HG02642 (cell line): ENCODE measurements at regions not wholly inside any gene's neighbourhood (a gene's known extent, or its start where the extent isn't known, plus 50 kb on each side); places are given as distances from the start of the nearest gene placed in this dataset.

Experiments used
- ATAC-seq: cut with Tn5 transposase; IDR thresholded peaks from one replicate; pipeline ENCODE4 v1.9.1; 2021; ENCODE audit warnings: mild to moderate bottlenecking; ENCODE audit not compliant: unreplicated experiment, poor library complexity

DNA sequence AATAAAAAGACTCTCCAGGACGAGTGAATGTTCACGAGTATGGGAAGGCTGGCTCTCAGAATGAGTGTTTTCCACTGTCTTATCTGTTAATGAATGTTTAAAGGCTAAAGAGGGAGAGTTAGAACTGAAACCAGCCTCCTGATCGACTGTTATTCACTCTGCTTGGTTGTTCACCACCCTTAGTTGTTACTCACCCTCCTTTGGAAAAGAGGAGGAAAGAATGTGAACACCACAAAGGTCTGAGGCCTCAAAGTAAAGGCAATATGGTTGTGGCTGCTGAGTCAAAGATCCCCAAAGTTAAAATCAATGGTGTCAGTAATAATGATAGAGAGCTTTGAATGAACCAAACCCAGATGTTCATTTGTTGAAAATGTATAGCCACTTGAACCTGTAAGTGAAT lies 1793.2 kb upstream of the PCDH20 start:
- ATAC-seq: no peak

DNA sequence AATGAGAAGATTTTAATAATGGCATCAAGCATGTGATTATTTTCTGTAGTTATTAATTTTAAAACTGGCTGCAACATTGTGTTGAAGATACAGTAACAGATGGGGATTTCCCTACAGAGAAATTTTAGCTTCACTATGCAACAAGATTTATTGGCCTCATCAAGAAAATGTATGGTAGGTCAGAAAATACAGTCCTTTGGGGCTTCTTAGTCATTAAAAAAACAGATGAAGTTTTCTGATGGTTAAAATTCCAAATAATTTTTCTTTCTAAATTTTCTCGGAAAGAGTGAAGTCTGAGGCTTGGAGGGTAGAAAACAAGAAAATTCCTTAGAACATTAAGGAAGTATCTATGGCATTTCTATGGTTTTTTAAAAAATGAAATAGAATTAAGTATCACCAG lies 1790.8 kb upstream of the PCDH20 start:
- ATAC-seq: no peak

DNA sequence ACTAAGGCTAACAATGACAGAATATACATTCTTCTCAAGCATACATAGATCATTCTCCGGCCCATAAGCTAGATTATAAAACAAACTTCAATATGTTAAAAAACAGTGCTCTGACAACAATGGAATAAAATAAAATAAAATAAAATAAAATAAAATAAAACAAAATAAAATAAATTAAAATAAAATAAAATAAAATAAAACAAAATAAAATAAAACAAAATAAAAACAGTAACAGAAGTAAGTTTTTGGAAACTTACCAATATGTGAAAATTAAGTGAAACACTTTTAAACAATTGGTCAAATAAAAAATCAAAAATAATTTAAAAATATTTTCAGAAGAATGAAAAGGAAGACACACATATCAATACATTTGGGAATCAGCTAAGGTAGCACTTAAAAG lies 1785.8 kb upstream of the PCDH20 start:
- no peak for ATAC-seq

DNA sequence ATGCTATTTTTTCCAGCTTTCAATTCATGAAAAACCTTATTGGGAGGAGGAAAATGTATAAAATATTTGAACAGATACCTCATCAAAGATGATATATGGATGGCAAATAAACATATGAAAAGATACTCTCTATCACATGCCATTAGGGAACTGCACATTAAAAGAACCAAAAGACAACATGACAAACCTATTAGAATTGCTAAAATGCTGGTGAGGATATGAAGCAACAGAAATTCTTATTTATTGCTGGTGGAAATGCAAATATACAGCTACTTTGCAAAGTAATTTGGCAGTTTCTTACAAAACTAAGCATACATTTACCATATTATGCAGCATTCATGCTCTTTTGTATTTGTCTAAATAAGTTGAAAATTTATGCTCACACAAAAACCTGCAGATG lies 1783.9 kb upstream of the PCDH20 start:
- no peak for ATAC-seq

DNA sequence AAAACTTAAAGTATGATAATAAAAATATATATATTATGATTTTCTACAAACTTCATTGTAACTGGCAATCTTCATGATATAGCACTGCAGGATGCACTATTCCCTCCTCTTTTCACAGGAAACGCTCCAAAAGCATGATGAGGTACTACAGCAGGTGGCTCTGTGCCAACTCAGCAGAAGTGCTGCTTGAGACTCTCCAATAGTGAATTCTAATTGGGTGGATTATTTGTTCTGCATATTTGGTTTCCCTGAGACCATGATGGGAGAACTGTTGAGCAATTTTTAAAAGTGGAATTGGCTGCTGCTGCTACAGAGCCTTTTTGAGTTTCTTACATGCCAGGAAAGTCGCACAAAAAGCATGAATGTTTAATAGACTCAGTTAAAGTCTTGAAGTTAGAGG lies 1782.4 kb upstream of the PCDH20 start:
- no peak for ATAC-seq

DNA sequence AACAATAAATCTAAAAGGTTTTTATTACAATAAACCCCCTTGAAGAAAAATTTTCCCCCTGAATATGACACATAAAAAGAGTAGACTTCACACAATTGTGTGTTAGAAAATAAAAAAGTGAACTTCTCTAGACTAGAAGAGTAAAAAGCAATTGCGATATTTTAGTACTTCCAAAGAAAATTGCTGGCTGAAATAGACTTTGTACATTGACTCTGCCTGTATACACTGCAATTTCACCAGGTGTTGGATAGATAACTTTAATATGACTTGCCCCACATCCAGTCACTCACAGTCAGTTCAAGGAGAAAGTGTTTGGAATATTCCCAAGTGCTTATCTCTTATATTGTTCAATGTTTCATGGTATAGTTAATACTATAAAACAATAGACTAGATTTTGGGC lies 1780.1 kb upstream of the PCDH20 start:
- no peak for ATAC-seq

DNA sequence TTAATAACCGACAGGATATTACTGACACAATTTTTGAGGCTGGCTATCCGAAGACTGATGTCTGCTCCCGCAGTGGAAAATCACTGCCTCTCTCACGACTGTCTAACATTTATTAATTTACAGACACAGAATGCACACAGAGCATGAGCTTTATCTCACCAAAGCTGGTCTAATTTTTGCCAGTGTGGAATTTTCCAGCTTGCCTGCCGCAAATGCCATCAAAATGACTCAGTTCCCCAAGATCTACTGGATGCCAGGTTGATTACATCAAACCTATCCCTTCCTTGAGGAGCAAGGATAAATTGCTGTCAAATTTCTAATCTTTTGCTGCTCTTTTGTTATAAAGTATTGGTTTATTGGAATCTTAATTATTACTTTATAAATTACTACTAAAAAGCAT lies 1775.1 kb upstream of the PCDH20 start:
- ATAC-seq: no peak

DNA sequence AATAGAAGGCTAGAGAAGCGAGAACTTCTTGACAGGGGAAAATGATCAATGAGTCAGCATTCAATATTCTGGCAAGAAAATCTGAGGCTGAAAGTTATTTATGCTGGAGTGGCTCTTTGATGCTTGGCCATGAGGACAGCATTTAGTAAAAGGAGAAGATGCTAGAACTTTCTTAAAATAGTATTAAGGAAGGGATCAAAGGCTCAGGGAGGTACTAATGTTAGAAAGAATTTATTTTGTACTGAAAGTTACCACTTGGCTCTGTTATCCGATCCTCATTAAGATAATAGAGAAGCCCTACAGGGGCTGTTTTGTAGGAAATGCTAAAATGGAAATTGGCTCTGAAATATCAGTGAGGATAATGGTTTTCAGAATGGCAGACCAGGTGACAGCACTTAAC lies 1774.6 kb upstream of the PCDH20 start:
- ATAC-seq: no peak

DNA sequence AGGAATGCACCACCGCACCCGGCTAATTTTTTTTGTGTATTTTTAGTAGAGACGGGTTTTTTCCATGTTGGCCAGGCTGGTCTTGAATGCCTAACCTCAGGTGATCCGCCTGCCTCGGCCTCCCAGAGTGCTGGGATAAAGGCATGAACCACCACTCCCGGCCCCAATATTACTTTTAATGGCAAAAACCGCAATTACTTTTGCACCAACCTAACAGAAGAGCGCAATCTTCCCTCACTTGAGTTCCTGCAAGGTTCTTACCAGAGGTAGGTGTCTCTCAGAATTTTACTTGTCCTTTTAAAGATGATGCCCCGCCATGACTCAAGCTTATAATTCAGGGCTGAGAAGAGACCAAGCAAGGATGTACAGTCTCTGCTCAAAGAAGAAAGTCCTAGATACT lies 1774.1 kb upstream of the PCDH20 start:
- no peak for ATAC-seq

DNA sequence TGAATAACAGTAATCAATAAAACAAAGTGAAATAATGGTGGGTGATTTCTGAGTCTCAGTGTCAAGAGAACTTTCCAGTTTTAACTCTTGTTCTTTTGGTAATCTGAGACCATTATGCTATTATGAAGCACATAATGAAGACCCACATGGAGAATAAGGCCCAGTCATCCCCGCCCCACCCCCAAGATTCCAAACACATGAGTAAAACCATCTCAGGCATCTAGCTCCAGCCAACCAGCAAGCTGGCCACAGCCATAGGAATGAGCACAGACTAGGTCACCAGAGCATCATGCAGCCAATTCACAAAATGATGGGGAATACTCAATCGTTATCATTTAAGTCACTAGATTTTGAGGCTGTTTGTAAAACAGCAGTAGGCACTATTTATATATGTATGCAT lies 1769.0 kb upstream of the PCDH20 start:
- no peak for ATAC-seq

DNA sequence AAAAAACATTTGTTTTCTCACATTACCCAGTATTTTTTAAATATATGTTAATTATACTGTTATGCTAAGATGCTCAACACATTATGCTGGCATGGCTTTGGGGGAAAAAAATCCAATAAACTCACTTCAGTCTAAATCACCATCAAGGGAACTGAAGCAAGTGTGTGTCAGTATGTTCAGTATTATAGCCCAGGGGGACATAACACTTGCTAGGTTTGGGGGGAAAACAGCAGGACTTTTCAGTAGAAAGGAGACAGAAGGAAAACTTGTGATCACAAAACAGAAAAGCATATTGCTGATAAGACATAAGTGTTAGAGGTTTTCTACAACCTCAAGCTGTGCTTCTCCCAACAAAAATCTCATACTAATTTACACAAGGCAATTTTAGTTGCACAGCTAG lies 1759.9 kb upstream of the PCDH20 start:
- no peak for ATAC-seq

DNA sequence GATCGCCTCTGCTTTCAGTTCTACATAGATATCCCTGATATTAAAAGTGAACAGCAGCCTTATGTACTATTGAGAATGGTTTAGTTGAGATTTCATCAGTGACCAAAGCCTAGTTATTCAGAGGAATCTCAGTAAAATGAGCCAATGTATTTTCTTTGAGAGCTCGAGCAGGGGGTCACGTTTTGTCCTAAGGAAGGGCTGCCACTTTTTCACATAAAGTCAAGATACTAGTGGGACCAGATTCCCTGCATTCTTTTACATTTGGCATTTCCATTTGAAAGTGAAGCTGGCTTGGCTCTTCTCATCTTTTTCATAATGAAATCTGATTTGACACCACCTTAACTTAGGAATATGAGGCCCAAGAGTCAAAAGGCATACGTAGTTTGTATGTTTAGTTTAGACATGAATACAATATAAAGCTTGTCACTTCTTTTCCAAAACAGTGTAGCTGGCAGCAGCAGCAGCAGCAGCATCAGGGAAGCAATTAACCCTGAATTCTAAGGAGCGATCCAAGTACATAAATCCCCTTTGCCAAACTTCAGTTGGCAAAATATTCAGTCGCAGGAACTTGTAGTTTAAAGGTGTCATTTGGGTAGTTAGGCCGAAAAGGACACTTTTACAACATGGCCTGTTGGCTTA lies 1752.2 kb upstream of the PCDH20 start:
- ATAC-seq: no peak

DNA sequence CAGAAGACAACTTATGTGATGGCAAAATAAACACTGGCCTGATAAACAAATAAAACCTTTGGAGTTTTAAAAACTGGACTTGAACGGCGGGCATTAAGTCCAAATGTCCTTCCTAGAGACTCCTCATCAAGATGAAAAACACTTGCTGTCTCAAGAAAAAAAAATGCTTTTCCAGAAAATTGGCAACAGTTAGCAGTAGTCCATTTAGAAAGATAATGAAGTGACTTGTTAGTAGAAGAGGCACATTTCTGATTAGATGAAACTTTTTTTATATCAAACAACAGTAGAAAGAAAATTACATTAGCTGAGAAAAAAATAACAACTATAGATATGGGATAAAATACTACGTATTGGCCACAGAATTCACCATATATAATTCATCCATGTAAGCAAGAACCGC lies 1750.7 kb upstream of the PCDH20 start:
- no peak for ATAC-seq

DNA sequence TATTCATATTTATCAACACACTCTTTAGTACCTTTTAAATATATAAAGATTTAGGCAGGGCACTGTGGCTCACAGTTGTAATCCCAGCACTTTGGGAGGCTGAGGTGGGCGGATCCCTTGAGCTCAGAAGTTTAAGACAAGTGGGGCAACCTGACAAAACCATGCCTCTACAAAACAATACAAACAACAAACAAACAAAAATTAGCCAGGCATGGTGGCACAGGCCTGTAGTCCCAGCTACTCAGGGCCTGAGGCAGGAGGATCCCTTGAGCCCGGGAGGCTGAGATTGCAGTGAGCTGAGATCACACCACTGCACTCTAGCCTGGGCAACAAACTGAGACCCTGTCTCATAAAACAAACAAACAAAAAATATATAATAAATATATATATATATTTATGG lies 1748.3 kb upstream of the PCDH20 start:
- no peak for ATAC-seq

DNA sequence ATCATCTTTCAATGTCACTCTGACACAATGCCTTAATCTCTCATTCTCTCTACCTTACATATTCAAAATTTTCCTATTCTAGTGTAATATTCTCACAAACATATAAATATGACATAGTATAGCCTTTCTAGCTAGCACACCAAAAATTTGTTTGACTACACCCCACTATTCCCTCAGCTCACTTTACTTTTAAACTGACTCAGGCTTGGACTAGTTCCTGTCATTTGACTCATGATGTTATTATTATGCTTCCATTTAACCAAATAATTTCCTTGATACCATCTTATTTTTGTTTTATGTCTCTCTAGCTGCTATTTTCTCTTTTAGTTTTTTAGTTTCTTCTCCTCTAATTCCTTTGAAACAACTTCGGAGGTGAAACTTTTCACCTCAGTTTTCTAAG lies 1745.6 kb upstream of the PCDH20 start:
- ATAC-seq: no peak

DNA sequence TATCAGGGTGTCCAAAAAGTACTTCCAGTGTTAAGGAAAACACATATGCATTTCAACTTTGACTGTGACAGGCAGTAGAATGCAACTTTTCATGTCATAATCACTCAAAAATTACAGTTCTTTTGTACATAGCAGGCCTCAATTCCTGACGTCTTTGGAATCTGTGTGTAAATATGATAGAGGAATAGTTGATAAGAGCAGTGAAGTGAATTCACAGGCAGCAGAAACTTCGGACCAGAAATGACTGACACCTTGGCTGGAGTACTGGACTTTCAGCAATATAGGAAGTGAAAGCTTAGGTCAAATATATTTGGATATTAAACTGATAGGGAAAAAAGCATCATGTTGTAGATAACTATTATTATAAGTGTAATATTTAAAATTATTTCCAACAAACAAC lies 1741.2 kb upstream of the PCDH20 start:
- ATAC-seq: no peak

DNA sequence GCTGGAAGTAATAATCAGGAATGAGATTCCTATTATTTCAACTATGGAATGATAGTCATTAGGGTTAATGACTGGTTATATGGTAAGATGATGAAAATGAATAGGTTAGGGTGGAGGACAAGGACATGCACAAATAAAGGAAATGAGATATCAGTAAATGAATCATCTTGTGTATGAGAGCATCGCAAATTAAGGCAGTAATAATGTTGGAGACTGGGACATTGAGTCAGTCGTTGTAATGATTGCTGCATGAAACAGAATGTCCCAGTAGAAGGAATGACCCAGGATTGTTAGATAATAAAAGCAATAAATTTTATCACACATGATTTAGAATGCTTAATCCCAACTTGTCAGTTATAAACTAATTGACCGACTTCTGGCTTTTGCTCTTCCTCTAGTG lies 1733.7 kb upstream of the PCDH20 start:
- ATAC-seq: no peak

DNA sequence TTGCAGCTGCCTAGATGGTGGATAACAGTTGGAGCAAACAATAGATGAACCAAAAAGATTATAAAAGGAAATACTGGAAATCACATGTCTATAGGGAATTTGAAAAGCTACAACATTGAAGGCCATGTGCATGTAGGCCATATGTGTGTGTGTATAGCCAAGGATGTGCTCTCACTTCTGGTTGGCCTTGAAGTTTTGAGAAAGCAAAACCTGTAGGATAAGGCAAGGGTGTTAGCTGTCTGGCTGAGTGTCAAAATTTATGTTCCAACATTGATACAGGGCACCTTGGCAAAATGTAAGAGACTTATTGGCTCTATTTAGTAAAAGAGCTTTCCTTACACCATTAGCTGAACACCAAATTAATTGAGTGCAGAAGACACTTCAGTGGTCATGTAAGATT lies 1723.6 kb upstream of the PCDH20 start:
- ATAC-seq: no peak

DNA sequence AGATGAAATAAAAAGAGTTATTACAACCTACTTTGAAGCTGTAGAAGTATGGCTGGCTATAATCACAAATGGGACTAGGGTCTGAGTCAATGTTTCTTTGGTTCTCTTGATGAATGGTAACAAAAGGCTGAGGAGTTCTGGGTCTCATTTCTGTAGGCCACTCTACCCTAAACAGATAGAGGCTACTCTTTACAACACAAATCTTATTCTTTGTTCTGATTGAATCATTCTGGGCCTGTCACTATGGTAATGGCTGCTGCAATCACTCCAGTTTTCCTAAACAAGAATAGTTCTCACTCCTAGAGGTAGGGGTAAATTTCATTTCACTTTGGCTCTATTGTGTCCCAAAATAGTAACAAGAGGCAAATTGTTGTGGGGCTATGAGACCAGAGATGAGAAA lies 1714.3 kb upstream of the PCDH20 start:
- no peak for ATAC-seq

DNA sequence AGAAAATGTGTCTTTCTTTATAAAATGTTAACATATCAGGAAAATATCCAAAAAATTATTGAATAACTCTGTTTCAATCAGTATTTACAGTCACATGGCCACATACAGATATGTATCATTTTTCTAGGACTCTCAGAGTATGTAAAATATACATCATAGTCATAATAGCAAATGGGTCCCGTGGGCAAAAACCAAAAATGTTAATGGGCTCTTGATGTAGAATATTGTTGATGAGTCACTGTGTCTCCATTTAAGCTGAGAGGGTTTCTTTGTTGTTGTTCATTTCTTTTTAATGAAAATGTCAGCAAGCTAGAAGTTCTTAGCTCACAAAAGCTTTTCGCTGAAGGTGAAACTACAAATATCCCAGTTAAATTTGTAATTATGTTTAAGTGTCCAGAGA lies 1713.1 kb upstream of the PCDH20 start:
- no peak for ATAC-seq

DNA sequence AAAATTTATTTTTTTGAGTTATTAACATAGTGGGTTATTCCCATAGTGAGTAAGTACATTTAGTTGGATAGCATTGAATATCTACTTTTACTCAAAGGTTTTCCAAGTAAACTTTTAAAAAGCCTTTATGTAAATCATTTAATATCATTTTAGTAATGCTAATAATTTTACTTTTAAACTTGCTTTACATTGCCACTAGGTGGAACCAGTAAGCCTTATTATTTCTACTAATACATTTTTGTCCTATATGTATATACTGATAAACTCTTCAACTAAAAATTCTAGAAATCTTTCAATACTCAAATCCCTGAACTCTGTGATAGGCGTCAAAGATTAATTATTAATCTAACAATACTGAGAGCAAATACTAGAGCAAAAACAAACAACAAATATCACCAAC lies 1709.2 kb upstream of the PCDH20 start:
- no peak for ATAC-seq

DNA sequence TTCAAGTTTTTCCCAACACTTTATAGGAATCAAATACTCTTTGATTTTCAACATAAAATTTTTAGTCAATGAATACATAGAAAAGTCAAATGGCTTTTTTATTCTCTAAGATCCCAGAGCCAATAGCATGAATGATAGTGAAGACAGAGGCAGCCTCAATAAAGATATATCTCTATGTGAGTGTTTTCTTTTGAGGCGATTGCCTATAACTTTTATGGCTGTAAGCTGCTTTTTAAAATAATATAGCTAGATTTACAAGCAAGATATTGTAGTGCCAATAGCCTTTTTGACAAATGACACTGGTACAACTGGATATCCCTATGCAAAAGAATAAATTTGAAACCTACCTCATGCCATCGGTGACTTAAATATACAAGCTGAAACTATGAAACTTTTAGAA lies 1705.2 kb upstream of the PCDH20 start:
- ATAC-seq: no peak

DNA sequence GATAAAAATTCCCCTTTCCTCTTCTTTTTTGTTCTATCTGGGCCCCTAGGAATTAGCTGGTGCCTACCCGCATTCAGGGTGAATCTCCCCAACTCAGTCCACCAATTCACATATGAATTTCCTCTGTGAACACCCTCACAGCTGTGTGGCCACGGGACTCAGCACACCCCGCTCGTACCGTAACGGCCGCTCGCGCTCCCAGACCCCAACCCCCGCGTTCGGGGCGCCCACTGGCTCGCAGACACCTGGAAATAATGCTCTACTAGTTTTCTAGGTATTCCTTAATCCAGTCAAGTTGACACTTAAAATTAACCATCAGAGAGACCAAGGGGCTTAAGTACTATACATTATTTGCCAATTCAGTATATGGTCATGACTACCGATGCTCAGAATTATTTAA lies 1702.1 kb upstream of the PCDH20 start:
- ATAC-seq: no peak
